Fibroblast of upper back skin (primary cell): ENCODE measurements at regions not wholly inside any gene's neighbourhood (a gene's known extent, or its start where the extent isn't known, plus 50 kb on each side); places are given as distances from the start of the nearest gene placed in this dataset.
A peak's percentile ranks its signal among the peaks of the same experiment; 100 is the strongest.
"Not testable (repeated sequence)": the region's sequence is repeated elsewhere in the genome, so short reads cannot be mapped to it uniquely, and the experiment has no call there.

Source experiments
- DNase-seq: peaks from one replicate; pipeline ENCODE4 v3.0.0-alpha.2; 2013

GRCh38 chr12:73731658-73732057 lies 806.0 kb upstream of the ATXN7L3B start:
- no peak for DNase-seq

GRCh38 chr12:73769337-73769736 lies 768.3 kb upstream of the ATXN7L3B start:
- no peak for DNase-seq

- DNase-seq = no peak
Observed at GRCh38 chr12:73798523-73798922, 739.1 kb upstream of the ATXN7L3B start.

- no peak for DNase-seq
Observed at GRCh38 chr12:73815072-73815645, 722.5 kb upstream of the ATXN7L3B start.

- DNase-seq = no peak
Observed at GRCh38 chr12:73817161-73817560, 720.5 kb upstream of the ATXN7L3B start.

- DNase-seq = peak; percentile 0
Observed at GRCh38 chr12:73833746-73834145, 703.9 kb upstream of the ATXN7L3B start.

GRCh38 chr12:73841963-73842362 lies 695.7 kb upstream of the ATXN7L3B start:
- DNase-seq = no peak

GRCh38 chr12:73863546-73863945 lies 674.1 kb upstream of the ATXN7L3B start:
- DNase-seq = peak; percentile 65

GRCh38 chr12:73867147-73867546 lies 670.5 kb upstream of the ATXN7L3B start:
- no peak for DNase-seq

- DNase-seq = not testable (repeated sequence)
Observed at GRCh38 chr12:73877291-73877690, 660.3 kb upstream of the ATXN7L3B start.

GRCh38 chr12:73892201-73892600 lies 645.4 kb upstream of the ATXN7L3B start:
- peak; percentile 40 for DNase-seq

- DNase-seq = no peak
Observed at GRCh38 chr12:73898645-73899044, 639.0 kb upstream of the ATXN7L3B start.

GRCh38 chr12:73902260-73902659 lies 635.4 kb upstream of the ATXN7L3B start:
- DNase-seq = no peak

GRCh38 chr12:73906757-73907156 lies 630.9 kb upstream of the ATXN7L3B start:
- DNase-seq = no peak

- DNase-seq = no peak
Observed at GRCh38 chr12:73935817-73936216, 601.8 kb upstream of the ATXN7L3B start.

- DNase-seq = no peak
Observed at GRCh38 chr12:73947326-73948026, 590.2 kb upstream of the ATXN7L3B start.

- DNase-seq = no peak
Observed at GRCh38 chr12:73950507-73950906, 587.1 kb upstream of the ATXN7L3B start.

- DNase-seq = no peak
Observed at GRCh38 chr12:73951956-73952703, 585.5 kb upstream of the ATXN7L3B start.

GRCh38 chr12:73964641-73965040 lies 573.0 kb upstream of the ATXN7L3B start:
- DNase-seq = no peak

GRCh38 chr12:73973486-73973885 lies 564.1 kb upstream of the ATXN7L3B start:
- DNase-seq = no peak

GRCh38 chr12:73984552-73984951 lies 553.1 kb upstream of the ATXN7L3B start:
- no peak for DNase-seq

GRCh38 chr12:73991138-73991537 lies 546.5 kb upstream of the ATXN7L3B start:
- DNase-seq = no peak

- no peak for DNase-seq
Observed at GRCh38 chr12:73998894-73999293, 538.7 kb upstream of the ATXN7L3B start.

- DNase-seq = no peak
Observed at GRCh38 chr12:74015118-74015517, 522.5 kb upstream of the ATXN7L3B start.
